COLO829 (cell line): ENCODE measurements at regions not wholly inside any gene's neighbourhood (a gene's known extent, or its start where the extent isn't known, plus 50 kb on each side); places are given as distances from the start of the nearest gene placed in this dataset.

Source experiments
- DNase-seq: peaks from one replicate; pipeline ENCODE4 v3.0.0; 2012; ENCODE audit warnings: low spot score

DNA sequence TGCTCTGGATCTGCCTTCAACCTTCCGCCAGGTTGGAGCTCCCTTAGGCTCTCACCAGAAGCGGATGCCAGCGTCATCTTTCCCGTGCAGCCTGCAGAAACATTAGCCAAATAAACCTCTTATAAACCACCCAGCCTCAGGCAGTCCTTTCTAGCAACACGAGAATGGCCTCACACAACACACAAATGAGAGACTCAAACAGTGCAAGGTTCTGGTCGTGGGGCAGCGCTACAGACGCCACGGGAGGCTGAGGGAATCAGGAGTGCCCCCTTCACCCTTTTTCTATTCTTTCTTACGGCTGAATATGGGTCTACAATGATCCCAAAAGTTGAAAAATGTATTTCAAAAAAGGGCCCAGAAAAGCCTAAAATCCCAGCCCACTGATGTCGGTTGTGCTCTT lies 96.4 kb downstream of the FOXL3 start:
- DNase-seq = no peak

DNA sequence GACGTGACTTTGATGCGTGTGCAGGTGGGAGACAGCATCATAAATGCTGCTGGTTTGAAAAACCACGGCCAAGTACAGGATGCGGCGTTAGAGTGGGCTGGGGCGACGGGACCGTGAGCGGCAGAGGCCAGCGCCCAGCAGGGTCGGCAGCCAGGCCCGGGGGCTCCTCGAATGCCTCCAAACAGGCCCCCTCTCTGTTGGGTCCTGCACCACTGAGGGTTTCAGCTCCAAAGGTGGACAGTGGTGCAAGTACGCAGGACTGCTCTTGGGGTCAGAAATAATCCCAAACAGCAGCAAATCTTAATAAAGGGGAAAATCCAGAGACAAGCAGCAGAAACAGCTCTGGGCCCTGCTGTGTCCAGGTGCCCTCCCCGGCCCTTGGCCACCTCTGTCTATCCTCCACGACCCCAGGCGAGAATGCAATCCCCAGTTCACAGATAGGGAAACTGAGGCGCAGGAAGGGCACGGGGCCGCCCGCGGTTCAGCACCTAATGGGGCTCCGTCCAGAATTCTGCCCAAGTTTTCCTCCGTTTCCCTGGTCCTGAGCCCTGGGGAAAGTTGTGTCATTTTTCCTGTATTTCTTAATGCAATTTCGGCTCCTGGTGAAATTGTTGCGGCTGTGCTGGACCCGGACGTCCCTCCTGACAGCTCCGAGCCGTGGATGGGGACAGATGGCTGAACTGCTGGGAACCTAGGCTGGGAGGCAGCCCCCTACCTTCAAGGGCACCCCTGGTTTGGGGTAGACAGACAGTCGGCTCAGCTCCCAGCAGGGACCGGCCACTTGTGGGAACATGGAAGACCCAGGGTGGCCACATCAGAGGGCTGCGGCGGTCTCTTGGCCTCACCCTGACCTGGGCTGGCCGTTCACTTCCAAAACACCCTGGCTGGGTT lies 97.4 kb downstream of the FOXL3 start:
- no peak for DNase-seq

DNA sequence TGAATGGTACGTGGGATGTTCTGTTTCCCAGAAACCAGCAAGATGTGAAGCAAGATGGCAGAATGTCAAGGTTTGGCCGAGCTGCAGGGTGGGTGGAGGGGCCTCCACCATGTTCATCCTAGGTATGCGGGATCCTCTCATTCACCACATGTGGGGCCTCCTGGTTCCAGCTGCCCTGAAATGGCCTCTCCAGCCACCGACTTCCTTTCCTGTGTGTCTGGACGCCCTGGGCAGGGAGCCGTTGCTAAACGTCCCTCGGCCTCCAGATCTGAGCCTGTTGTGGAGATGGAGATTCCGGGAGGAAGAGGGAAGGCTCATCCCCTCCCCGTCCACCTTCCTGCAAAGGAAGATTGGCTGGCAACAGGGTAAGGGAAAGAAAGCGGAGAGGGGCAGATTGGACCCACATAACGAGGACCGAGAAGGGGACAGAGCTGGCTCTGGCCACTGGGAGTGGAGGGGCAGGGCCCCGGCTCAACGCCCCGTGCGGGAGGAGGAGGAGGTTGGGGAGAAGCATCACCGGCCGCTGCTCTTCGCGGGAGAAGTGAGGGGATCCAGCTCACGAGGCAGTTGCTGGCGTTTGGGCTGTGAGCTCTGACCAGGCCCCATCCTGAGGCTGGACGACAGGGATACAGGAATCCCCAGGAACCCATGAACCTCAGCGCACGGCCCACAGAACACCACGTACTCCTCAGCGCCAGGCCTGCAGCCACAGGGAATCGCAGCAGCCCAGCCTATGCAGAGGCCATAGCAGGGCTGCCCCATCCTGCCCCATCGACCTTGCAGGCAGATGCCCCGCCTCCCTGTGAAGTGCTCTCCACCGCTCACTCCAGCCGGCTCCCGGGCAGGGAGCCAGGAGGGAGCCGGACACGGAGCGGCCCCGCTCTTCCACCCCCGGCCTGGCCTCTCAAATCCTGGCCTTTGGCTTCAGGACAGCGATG lies 98.3 kb downstream of the FOXL3 start:
- DNase-seq = no peak

DNA sequence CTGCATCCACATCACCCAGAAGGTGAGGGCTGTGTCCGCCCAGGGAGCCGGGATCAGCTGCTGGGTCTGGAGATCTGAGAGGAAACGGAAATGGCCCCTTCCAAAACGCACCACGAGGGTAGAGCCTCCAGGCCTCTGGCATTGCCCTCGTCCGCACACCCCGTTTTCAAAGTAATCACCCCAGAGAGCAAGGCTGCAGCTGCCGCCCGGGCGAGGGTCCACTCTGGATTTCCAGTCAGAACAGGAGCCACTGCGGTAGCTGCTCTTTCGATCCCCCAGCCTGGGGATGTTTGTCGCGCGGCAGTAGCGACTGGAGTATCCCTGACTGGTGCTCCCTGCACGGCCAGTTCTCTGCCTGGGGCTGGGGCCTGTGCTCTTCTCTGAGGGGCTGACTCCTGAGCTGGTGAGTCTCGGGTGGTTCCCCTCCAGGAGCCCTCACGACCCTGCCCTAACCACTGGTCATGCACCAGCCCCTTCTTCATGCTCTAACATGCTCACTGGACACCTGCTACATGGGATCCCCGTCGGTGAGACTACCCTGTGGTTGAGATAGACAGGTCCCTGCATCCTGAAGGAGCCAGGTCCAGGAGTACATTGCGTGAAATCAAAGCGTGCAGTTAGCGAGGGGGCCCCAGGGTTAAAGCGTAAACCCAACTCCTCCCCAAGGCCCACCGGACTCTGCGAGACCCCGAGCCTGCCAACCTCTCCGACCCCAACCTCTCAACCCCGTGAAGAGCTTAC lies 99.2 kb downstream of the FOXL3 start:
- no peak for DNase-seq

DNA sequence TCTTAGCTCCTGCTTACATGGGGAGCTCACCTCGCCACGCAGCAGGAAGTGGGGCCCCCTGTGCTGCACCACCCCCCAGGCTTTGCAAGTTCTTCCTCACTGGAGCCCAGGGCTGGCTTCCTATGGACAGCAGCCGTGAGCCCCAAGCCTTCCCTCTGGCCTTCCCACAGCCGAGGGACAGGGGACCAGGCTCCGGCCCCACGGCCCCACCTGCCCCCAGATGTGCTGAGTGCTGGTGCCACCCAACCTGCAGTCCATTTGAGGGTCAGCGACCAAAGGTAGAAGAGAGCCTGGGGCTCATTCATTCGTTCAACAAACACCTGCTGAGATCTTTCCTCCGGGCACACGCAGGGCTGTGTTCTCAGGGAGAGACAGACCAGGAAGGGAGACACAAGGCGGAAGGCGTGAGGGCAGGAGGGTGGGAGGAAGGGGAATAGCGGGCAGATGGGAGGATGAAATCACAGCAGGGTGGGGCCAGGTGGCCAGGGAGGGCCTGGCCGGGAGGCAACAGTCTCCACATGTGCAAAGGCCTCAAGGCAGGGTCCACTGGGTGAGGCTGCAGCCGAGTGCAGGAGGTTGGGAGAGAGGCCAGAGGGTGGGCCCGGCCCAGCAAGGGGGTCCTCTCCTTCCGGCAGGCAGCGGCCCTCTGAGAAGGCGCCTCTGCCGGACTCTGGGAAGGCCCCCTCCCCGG lies 100.1 kb downstream of the FOXL3 start:
- DNase-seq = no peak

DNA sequence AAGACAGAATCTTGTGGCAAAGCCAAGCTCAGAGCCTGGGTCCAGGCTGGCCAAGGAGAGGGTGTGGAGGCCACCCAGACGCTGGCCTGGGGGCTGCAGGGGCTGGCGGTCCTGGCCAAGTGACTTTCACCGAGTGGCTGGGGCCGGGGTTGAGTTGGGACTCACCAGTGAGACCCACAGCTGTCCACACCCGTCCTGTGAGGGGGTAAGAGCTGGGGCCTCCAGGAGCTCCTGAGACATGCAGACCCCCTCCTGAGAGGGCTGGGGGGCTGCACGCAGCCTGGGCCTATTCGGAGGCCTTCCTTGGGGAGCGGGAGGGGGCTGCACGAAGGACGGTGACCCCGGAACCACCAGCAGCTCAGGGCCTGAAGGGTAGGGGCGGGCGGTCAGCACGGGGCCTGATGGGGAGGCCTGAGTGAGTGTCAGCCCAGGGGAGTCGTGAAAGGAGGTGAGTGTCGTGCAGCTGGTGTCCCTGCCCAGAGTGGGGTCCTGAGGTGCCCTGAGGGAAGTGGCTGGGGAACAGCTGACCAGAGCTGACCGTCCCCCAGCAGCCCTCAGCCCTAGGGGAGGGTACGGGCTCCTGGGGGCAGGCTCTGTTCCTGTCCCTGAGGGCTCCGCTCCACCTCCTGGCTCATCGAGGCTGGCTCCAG lies 100.9 kb downstream of the FOXL3 start:
- DNase-seq = no peak

DNA sequence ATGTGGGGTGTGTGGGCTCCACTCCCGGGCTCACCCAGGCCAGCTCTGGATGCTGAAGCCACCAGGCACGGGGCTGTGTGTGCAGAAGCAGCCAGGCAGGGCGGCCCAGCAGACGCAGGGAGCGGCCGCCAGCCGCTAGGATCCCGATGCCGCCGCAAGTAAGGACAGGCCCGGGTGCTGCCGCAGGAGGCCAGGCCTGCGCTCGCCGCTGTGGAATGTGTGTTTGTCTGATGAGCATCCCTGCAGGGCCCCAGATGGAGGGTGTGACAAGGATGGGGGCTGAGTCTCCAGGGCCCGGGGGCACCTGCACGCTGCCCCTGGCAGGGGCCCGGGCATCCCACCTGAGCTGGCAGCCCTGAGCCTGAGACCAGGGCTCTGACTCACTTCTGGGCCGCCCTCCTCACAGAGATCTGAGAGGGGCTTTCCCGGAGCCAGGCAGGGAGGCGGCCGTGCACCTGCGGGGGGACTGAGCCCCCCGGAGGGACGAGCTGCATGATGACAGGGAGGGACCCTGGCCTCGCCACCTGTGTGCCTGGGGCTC lies 101.5 kb downstream of the FOXL3 start:
- DNase-seq = no peak

DNA sequence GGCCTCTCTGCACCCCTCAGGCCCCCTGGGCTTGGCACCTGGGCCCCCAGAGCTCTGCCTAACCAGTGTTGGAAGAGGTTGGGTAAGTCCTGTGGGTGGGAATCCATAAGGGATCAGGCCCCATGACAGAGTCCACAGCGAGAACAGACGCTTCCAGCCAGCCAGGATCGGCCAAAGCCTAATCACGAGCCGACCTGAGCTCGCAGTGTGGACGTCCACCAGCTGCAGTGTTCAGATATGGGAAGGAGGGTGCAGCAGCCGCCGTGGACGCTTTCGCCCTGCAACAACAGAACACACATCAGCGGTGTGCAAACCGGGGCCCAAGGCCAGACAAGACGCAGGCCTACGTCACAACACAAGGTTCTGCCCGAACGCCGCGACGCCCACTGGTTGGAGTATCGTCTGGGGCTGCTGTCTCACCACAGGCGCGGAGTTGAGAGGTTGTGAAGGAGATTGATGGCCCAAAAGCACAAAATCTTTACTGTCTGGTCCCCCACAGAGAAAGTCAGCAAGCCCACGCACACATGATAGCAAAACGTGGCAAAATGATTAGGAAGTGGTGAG lies 102.1 kb downstream of the FOXL3 start:
- DNase-seq = no peak

DNA sequence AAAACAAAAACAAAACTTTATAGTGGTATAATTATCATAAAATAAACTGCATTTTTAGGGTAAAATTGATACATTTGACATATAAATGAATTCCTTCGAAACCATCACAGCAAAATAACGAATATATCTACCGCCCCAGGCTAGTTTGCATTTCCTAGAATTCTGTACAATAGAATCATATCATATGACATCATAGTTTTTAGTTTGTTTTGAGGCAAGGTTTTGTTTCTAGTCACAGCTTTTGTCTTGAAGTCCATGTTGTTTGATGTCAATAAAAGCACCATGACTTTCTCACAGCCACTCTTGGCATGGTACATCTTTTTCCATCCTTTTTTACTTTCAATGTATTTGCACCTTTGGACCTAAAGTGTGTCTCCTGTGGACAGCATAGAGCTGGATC lies 102.9 kb downstream of the FOXL3 start:
- DNase-seq = no peak

DNA sequence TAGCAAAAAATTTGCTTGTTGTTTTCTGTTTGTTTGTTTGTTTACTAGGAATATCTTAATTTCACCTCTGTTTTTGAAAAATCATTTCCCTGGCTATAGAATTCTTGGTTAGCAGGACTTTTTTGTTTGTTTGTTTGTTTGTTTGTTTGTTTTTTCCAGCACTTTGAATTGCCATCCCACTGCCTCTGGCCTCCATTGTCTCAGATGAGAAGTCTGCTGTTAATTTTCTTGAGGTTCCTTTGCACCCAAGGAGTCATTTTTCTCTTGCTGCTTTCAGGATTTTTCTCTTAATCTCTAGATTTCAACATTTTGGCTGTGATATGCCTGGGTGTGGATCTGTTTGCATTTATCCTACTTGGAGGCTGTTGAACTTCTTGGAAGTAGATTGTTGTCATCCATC lies 105.7 kb downstream of the FOXL3 start:
- no peak for DNase-seq

DNA sequence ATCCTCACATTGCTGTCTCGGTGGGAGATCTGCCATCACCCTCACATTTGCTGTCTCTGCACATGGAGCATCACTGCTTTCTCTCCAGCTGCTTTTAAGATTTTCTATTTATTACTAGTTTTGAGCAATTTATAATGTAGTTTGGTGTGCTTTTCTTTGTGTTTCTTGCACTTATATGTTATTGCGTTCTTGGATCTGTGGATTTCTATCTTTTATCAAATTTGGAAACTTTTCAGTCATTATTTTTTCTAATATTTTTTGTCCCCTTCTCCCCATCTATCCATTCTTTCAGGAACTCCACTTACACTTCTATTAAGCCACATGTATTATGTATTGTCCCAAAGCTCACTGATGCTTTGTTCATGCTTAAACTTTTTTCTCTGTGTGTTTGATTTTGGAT lies 108.9 kb downstream of the FOXL3 start:
- no peak for DNase-seq

DNA sequence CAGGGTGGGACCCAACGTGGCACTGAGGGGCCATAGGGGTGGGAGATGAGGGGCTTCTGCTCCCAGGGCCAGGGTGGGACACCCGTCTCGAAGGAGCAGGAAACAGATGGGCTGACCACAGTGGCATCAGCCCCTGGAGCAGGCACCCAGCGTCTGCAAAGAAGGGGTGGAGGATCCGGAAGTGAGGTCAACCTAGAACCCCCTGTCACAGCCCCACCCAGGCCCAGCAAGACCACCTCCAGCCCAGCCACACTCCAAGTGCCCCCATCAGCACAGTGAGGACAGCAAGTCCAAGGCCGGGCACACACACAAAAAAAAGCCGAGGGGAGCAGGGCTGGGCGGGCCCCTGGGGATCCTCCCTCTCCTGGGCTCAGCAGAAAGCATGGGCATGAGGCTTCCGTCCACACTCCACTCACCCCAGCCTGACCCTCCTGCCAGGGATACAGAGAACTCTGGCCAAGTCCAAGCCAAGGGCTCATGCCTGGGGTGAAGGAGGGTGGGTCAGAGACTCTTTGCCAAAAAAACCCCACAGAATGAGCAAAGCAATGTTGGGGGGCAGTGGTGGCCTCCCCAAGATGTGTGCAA lies 111.0 kb downstream of the FOXL3 start:
- no peak for DNase-seq

DNA sequence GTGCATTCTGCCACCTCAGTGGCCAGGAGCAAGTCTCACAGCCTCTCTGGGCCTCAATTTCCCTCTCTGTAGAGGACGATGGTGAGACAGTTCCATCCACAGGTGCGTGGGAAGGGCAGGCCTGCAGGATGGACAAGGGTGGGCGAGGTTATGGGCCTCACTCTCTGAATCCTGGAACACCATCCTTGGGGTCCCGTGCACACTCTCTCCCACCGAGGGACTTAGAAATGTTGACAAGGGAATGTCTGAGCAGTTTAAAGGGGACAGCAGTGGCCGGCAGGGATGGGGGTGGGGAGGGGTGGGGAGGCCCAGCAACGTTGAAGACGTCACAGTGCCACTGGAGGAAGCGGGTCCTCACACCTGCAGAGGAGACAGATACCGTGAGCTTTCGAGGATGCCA lies 111.5 kb downstream of the FOXL3 start:
- no peak for DNase-seq

DNA sequence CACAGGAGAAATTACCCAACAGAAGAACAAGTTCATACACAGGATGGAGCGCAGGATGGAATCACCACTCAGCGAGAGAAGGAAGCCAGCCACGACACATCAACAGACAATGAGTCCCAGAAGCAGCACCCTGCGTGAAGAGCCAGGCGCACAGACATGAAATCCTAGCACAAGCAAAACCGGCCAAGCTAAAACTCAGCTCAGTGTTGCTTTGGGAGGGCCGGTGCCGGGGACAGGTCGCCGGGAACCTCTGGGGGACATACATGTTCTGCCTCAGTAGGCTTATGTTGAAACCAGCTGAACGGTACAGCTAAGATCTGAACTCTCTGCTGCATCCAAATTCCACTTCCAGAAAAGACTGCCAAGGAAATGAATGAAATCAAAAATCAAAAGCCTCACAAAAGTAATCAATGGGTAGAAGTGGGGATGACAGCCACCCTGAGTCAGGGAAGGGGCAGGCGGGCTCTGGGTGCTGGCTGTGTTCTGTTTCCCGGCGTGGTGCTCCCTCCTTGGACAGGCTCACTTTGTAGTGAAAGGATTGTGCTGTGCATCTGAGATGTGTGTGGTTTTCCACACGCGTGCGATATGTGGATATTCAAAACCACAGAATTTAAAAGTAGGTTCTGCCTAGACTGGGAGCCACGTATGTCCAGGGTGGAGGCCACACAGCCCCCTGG lies 114.7 kb downstream of the PDGFA start:
- DNase-seq = no peak

DNA sequence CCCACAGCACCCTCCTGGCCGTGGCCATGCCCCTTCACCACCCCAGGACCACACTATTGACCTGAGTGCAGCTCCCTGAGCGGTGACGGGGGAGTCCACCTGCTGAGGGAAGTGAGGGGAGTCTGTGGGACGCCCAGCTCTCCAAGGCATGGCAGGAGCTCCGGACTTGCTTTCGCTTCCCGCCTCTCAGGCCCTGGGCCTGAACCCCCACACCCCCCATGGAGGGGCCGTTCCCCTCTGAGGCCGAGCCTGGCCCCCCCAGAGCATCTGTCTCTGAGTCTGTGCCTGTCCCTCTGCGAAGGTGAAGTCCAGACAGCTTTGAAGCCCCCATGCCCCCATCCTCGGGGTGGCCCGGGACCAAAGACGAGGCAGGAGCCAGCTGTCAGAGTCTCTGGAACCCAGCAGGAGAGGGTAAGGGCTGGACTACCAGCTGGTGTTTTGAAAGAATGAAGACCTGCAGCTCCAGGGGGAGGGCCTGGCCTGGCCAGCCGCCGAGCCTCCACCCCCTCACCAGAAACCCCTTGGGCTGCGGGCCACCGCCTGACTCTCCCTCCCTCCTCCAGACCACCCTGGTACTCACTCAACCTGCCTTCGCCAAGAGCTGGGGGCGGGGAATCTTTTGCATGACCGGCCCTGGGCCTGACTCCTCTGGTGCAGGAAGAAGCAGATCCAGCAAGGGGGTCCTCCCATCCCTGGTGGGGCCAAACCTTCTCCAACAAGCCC lies 114.0 kb downstream of the PDGFA start:
- no peak for DNase-seq

DNA sequence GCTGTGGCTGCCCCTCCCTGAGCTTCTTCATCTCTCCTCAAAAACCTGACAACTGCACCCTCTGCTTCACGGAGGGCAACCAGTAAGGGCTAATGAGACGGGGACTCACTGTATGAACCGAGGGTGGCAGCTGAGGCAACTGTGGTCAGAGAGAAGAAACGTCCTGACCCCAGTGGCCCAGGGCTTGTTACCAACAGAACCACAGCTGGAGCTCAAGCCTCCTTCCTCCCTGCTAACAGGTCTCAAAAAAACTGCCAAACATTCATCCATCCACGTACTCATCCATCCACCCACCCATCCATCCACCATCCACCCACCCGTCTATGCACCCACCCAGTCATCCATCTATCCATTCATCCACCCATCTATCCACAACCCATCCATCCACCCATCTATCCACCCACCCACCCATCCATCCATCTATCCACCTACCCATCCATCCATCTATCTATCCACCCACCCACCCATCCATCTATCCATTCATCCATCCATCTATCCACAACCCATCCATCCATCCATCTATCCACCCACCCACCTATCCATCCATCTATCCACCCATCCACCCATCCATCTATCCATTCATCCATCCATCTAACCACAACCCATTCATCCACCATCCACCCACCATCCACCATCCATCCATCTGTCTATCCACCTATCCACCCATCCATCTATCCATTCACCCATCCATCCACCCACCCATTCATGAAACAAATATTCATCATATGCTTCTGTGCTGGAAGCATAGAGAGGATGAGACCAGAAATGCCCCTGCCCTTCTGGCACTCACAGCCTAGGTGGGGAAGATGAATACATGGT lies 111.7 kb downstream of the PDGFA start:
- no peak for DNase-seq

DNA sequence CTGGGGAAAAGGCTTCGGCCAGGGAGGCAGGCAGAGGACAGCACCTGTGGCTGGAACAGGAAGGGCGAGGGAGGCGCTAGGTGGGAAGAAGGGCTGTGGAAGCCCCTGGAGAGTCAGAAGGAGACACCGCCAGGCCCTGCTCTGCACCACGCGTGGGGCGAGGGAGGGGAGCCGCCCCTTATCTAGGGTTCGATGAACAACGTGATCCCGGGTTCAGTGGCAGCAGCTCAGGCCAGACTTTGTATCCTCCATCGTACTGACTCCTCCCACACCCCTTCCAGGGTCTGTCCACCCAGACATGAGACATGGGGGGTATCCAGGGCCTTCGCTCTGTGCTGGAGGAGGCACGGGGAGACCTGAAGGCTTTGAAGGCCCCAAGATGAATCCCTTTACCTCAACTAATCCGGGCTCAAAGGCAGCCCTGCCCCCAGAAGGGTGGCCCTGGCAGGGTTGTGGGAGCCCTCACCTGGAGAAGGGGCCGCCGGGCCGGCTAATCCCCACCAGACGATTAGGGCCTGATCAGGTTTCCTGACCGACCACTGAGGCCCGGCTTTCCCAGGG lies 110.8 kb downstream of the PDGFA start:
- DNase-seq = no peak
